ENCODE measurements at regions not wholly inside any gene's neighbourhood (a gene's known extent, or its start where the extent isn't known, plus 50 kb on each side); places are given as distances from the start of the nearest gene placed in this dataset.

DNA sequence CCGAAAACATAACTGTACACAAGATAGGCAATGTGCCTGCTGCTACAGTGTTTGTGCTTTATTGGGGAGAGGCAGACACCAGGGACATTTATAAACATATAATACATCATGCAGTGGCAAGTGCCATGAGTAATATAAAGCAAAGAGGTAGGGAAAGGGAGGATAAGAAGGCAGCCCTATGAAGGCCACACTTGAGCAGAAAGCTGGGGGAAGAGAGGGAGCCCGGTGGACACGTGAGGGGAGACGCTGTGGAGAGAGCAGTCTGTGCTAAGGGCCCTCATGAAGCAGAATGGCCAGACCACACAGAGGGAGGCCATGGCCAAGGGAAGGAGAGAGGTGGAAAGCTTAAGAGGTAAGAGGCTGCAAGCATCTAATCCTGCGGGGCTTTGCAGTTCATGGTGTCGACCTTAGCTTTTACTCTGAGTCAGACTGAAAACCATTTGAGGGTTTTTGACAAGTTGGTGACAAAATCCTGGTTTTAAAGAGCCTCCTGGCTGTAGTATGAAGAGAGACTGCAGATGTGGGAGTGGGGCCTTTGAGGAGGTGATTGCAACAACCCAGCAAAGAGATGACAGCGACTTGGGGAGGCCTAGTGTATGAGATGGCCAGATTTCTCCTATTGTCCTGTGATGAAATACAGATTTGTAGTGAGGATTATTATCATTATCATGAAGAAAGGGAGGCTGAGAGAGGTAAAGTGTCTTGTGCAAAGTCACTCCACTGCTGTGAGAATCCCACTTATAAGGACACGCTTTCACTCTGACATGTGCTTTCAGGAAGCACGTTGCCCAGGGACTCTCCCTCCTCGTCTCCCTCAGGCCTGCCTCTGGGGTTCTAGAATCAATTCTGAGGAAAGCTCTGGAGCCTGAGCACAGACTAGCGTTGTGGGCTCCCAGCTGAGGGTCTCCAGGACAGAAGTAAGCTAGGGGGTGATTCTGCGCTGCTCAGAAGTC lies 192.9 kb downstream of the RHOU start:
- H3K4me3 ChIP-seq = no peak overlapping the region
- TF ChIP-seq POLR2A (IDR thresholded peaks at IDR 0.05) = no peak
- TF ChIP-seq, protein P1, sequence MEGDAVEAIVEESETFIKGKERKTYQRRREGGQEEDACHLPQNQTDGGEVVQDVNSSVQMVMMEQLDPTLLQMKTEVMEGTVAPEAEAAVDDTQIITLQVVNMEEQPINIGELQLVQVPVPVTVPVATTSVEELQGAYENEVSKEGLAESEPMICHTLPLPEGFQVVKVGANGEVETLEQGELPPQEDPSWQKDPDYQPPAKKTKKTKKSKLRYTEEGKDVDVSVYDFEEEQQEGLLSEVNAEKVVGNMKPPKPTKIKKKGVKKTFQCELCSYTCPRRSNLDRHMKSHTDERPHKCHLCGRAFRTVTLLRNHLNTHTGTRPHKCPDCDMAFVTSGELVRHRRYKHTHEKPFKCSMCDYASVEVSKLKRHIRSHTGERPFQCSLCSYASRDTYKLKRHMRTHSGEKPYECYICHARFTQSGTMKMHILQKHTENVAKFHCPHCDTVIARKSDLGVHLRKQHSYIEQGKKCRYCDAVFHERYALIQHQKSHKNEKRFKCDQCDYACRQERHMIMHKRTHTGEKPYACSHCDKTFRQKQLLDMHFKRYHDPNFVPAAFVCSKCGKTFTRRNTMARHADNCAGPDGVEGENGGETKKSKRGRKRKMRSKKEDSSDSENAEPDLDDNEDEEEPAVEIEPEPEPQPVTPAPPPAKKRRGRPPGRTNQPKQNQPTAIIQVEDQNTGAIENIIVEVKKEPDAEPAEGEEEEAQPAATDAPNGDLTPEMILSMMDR (IDR thresholded peaks at IDR 0.05) = no peak
- intact Hi-C loops (cut with DNase I) = loop anchor here in 1 of 10 donors (10.0 kb wide), 1 partner anchor 173 kb away; no protein-coding TSS in a partner anchor
- WGBS, 4 donors = 82 to 88% (median 85%) methylated on average over 12 of the region's 12 CpGs
- H3K27me3 ChIP-seq = peaks cover 0 to 3% (median 0%) of the 10 kb centered on the region in 9 donors
- H3K4me1 ChIP-seq = peaks cover 0 to 4% (median 0%) of the 10 kb centered on the region in 12 donors
- ATAC-seq = no peak
- no peak for DNase-seq
- no peaks in the 10 kb centered on the region for H3K36me3 ChIP-seq
- H3K27ac ChIP-seq = no peak overlapping the region
- H3K9me3 ChIP-seq = peaks cover 0 to 26% (median 0%) of the 10 kb centered on the region in 12 donors

- intact Hi-C loops (cut with DNase I) = loop anchor here in 1 of 10 donors (10.0 kb wide), 1 partner anchor 175 kb away; no protein-coding TSS in a partner anchor
- H3K27me3 ChIP-seq = peaks cover 0 to 4% (median 0%) of the 10 kb centered on the region in 9 donors
- H3K4me3 ChIP-seq = no peak overlapping the region
- no peak for ATAC-seq
- peaks cover 0 to 4% (median 0%) of the 10 kb centered on the region in 12 donors for H3K4me1 ChIP-seq
- WGBS, 4 donors = 78 to 85% (median 83%) methylated on average over 4 of the region's 4 CpGs
- DNase-seq = no peak
- H3K9me3 ChIP-seq = peaks cover 0 to 26% (median 0%) of the 10 kb centered on the region in 12 donors
- H3K36me3 ChIP-seq = no peaks in the 10 kb centered on the region
- no peak overlapping the region for H3K27ac ChIP-seq
- TF ChIP-seq POLR2A (IDR thresholded peaks at IDR 0.05) = no peak
- TF ChIP-seq, protein P1 (IDR thresholded peaks at IDR 0.05) = no peak
Observed at GRCh38 chr1:228929476-228930027, 194.3 kb downstream of the RHOU start.

DNA sequence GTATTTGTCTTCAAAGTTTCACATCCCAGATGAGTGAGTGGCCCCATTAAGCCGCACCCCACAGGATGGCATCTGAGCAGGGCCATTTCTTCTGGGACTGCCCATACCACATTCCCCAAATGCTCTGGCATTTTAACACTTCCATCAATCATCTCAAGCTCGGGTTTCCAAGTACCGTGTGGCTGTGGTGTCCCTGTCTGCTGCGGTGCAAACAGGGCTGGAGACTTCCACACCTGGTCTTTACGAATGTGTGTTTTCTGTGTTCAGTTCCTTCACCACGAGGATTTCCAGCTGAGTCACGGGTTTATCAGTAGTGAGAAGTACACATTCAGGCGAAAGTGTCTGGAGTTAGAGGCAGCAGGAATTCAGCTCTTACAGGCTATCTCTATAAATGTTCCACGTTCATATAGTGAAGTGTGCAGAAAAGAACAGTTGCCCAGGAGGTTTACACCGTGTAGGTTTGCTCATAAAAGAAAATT lies 195.2 kb downstream of the RHOU start:
- Histone ChIP-seq H3K27me3 (peaks cover 0 to 4% (median 0%) of the 10 kb centered on the region in 9 donors), H3K36me3 (no peaks in the 10 kb centered on the region), H3K4me1 (peaks cover 0 to 4% (median 0%) of the 10 kb centered on the region in 12 donors), H3K4me3 (no peak overlapping the region), H3K27ac (no peak overlapping the region), H3K9me3 (peaks cover 0 to 21% (median 0%) of the 10 kb centered on the region in 12 donors)
- TF ChIP-seq, protein P1 (IDR thresholded peaks at IDR 0.05) = no peak
- no peak for TF ChIP-seq POLR2A (IDR thresholded peaks at IDR 0.05)
- peak in 1 of 4 donors; percentile 41 for ATAC-seq
- 36 to 55% (median 50%) methylated on average over 10 of the region's 10 CpGs for WGBS, 4 donors
- no peak for DNase-seq
- intact Hi-C loops (cut with DNase I) = no loop called here

- 84 to 95% (median 92%) methylated on average over 3 of the region's 3 CpGs for WGBS, 4 donors
- Histone ChIP-seq H3K4me1 (peaks cover 0 to 36% (median 16%) of the 10 kb centered on the region in 12 donors), H3K9me3 (peaks cover 0 to 13% (median 0%) of the 10 kb centered on the region in 12 donors), H3K36me3 (no peaks in the 10 kb centered on the region), H3K4me3 (no peak overlapping the region), H3K27me3 (peaks cover 0 to 4% (median 0%) of the 10 kb centered on the region in 9 donors), H3K27ac (no peak overlapping the region)
- no peak for TF ChIP-seq POLR2A (IDR thresholded peaks at IDR 0.05)
- TF ChIP-seq, protein P1 (IDR thresholded peaks at IDR 0.05) = no peak
- ATAC-seq (no peak), DNase-seq (no peak)
- intact Hi-C loops (cut with DNase I) = no loop called here
Observed at GRCh38 chr1:228933753-228934152, 198.5 kb downstream of the RHOU start.
